ENCODE measurements at regions not wholly inside any gene's neighbourhood (a gene's known extent, or its start where the extent isn't known, plus 50 kb on each side); places are given as distances from the start of the nearest gene placed in this dataset.

- DNase-seq (ENCODE audit: low read depth): no peak
These were observed 218.8 kb downstream of the TEX29 start for GRCh38 chr13:111539252-111539651.

GRCh38 chr13:111539791-111540446 is 219.5 kb downstream of the TEX29 start:
- DNase-seq (ENCODE audit: low read depth): no peak

- DNase-seq (ENCODE audit: low read depth): no peak
These were observed 220.0 kb downstream of the TEX29 start for GRCh38 chr13:111540486-111540885.

- DNase-seq (ENCODE audit: low read depth): no peak
These were observed 220.9 kb downstream of the TEX29 start for GRCh38 chr13:111541345-111541744.

- no peak for DNase-seq (ENCODE audit: low read depth)
These were observed 221.5 kb downstream of the TEX29 start for GRCh38 chr13:111541752-111542529.

- DNase-seq (ENCODE audit: low read depth): no peak
These were observed 222.3 kb downstream of the TEX29 start for GRCh38 chr13:111542530-111543341.

GRCh38 chr13:111546921-111547675 is 226.7 kb downstream of the TEX29 start:
- DNase-seq (ENCODE audit: low read depth): no peak

GRCh38 chr13:111547726-111548273 is 227.4 kb downstream of the TEX29 start:
- DNase-seq (ENCODE audit: low read depth): no peak

- no peak for DNase-seq (ENCODE audit: low read depth)
These were observed 227.9 kb downstream of the TEX29 start for GRCh38 chr13:111548301-111548700.

- DNase-seq (ENCODE audit: low read depth): no peak
These were observed 228.4 kb downstream of the TEX29 start for GRCh38 chr13:111548805-111549204.

GRCh38 chr13:111549464-111549863 is 229.0 kb downstream of the TEX29 start:
- no peak for DNase-seq (ENCODE audit: low read depth)

GRCh38 chr13:111550062-111550461 is 229.6 kb downstream of the TEX29 start:
- DNase-seq (ENCODE audit: low read depth): no peak

GRCh38 chr13:111551204-111551820 is 230.9 kb downstream of the TEX29 start:
- no peak for DNase-seq (ENCODE audit: low read depth)

GRCh38 chr13:111552891-111553655 is 232.6 kb downstream of the TEX29 start:
- no peak for DNase-seq (ENCODE audit: low read depth)

GRCh38 chr13:111554539-111555267 is 234.3 kb downstream of the TEX29 start:
- DNase-seq (ENCODE audit: low read depth): no peak

- no peak for DNase-seq (ENCODE audit: low read depth)
These were observed 234.9 kb downstream of the TEX29 start for GRCh38 chr13:111555268-111555808.

GRCh38 chr13:111555903-111556302 is 235.5 kb downstream of the TEX29 start:
- DNase-seq (ENCODE audit: low read depth): no peak

- no peak for DNase-seq (ENCODE audit: low read depth)
These were observed 236.1 kb downstream of the TEX29 start for GRCh38 chr13:111556496-111556895.

- no peak for DNase-seq (ENCODE audit: low read depth)
These were observed 237.7 kb downstream of the TEX29 start for GRCh38 chr13:111557921-111558699.
